Left hindlimb (tissue), 1 donor: ENCODE measurements at regions not wholly inside any gene's neighbourhood (a gene's known extent, or its start where the extent isn't known, plus 50 kb on each side); places are given as distances from the start of the nearest gene placed in this dataset.
"Not testable (repeated sequence)": the region's sequence is repeated elsewhere in the genome, so short reads cannot be mapped to it uniquely, and the experiment has no call there.

ENCODE experiments used
- DNase-seq: peaks from one replicate; pipeline ENCODE4 v3.0.0-alpha.2; 2018

- DNase-seq = no peak
These were observed 176.7 kb downstream of the C16orf95 start for GRCh38 chr16:87140211-87141200.

DNA sequence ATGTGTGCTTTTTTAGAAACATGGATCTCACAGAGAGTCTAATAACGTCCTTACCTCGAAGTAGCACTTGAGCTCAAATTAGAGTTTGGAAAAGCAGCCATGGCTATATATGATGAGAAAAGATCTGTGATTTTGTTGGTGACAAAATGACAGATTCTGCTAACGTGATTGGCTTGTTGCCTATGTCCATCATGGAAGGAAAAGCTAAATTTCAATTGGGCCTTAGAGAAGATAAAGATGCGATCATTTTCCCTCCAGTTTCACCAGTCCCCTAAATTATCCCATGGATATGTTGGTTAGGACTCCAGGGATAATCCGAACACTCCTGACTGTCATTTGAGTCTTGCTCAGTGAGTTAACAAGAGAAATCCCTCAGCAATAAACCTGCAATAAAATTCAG, 175.8 kb downstream of the C16orf95 start:
- DNase-seq = no peak

GRCh38 chr16:87143661-87144121, 173.5 kb downstream of the C16orf95 start:
- DNase-seq = peak; percentile 20

- no peak for DNase-seq
These were observed 173.0 kb downstream of the C16orf95 start for GRCh38 chr16:87144232-87144631.

GRCh38 chr16:87145181-87146176, 171.7 kb downstream of the C16orf95 start:
- DNase-seq = peak; percentile 20

- DNase-seq = peak; percentile 18
These were observed 170.5 kb downstream of the C16orf95 start for GRCh38 chr16:87146676-87147075.

- no peak for DNase-seq
These were observed 168.1 kb downstream of the C16orf95 start for GRCh38 chr16:87149051-87149450.

- DNase-seq = peak; percentile 10
These were observed 166.9 kb downstream of the C16orf95 start for GRCh38 chr16:87150262-87150661.

- DNase-seq = no peak
These were observed 166.4 kb downstream of the C16orf95 start for GRCh38 chr16:87150681-87151280.

GRCh38 chr16:87152221-87152755, 164.9 kb downstream of the C16orf95 start:
- no peak for DNase-seq

- peak; percentile 5 for DNase-seq
These were observed 163.9 kb downstream of the C16orf95 start for GRCh38 chr16:87153326-87153725.

DNA sequence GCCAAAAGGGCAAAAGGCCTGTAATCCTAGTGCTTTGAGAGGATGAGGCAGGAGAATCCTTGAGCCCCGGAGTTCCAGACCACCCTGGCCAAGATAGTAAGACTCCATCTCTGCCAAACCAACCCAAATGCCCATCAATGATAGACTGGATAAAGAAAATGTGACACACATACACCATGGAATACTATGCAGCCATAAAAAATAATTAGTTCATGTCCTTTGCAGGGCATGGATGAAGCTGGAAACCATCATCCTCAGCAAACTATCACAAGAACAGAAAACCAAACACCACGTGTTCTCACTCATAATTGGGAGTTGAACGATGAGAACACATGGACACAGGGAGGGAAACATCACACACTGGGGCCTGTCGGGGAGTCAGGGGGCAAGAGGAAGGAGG, 161.9 kb downstream of the C16orf95 start:
- not testable (repeated sequence) for DNase-seq

- DNase-seq = peak; percentile 13
These were observed 161.0 kb downstream of the C16orf95 start for GRCh38 chr16:87156195-87156594.

DNA sequence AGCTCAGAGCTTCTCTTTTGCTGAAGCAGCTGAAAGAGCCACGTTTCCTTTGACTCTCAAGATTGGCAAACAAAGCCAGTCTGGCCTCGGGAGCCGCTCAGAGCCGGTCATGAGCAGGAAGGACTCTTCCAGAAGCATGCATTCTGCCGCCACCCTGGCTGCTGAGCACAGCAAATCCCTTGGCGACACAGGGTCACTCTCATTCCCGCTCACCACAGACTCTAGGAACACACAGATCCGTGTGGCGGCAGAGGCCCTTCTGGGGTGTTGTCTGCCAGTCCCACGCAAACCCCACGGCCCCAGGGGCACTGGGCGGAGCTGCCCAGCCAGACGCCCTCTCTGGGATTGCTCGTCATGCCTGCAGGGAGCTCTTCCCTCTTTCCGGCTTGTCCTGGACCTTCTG, 157.0 kb downstream of the C16orf95 start:
- peak; percentile 77 for DNase-seq

DNA sequence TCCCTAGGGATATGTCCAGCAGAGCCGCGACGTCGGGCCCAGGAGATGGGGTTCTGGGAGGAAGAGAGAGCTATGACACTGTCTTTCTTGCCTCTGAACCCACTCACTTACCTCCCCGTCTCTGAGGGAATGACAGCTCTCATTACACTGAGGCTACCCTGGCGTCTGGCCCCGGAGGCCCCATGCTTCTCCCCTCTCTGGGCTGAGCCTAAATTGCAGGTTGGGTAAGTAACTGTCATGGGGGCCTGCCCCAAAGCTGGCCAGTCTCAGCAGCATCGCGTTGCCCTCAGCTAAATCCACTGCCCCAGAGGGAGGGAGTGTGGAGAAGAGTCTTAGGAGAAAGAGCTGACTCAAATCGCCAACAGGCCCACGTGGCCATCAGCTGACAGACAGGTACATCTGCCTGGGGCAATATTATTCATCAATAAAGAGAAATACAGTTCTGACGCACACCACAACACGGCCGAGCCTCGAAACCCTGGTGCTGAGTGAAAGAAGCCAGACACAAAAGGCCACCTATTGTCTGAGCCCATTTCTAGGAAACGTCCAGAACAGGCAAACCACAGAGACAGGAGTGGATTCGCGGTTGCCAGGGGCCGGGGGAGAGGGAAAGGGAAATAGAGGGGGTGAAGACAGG, 156.4 kb downstream of the C16orf95 start:
- peak; percentile 75 for DNase-seq

DNA sequence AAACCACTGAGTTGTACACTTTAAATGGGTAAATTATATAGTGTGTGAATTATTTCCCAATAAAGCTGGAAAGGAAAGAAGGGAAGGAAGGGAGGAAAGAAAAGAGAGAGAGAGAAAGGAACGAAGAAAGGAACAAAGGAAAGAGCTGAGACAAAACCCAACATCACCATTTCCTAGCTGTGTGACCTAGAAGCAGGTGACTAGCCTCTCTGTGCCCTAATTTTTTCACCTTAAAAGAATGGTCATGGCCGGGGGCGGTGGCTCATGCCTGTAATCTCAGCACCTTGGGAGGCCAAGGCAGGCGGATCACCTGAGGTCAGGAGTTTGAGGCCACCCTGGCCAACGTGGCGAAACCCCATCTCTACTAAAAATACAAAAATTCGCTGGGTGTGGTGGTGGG, 155.8 kb downstream of the C16orf95 start:
- peak; percentile 3 for DNase-seq

DNA sequence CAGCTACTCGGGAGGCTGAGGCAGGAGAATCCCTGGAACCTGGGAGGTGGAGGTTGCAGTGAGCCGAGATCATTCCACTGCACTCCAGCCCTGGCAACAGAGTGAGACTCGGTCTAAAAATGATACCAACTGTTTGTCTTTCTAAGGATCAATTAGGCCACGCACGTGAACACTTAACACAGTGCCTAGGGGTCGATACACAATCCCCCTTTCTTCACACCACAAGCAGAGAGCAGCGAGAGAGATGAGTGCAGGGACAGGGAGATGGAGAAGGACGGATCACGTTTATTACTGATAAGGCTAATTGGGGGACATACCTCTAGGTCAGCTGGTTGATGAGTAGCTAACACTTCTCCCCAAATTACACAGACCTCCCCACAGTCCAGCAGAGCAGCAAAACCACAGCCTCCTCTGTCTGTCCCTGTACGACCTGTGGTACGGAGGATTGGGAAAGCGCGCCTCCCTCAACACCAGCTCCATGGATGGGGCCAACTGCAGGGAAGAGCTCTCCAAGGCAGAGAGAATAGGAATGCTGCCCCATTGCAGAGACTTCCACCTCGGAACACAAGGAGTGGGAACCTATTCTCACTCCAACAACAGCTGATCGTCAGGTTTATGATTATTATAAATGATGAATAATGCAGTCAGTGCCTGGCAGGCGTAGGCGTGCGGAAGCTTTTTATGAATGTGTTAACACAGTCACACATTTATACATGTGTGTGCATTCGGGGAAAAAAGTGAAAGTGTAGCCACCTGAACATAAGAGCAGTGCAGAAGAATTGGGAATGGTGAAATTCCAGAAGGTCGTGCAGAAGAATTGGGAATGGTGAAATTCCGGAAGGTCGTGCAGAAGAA, 155.1 kb downstream of the C16orf95 start:
- DNase-seq = peak; percentile 27

GRCh38 chr16:87162799-87163198, 154.4 kb downstream of the C16orf95 start:
- DNase-seq = not testable (repeated sequence)

- no peak for DNase-seq
These were observed 153.6 kb downstream of the C16orf95 start for GRCh38 chr16:87163637-87164036.

- DNase-seq = peak; percentile 9
These were observed 152.0 kb downstream of the C16orf95 start for GRCh38 chr16:87165151-87165550.

DNA sequence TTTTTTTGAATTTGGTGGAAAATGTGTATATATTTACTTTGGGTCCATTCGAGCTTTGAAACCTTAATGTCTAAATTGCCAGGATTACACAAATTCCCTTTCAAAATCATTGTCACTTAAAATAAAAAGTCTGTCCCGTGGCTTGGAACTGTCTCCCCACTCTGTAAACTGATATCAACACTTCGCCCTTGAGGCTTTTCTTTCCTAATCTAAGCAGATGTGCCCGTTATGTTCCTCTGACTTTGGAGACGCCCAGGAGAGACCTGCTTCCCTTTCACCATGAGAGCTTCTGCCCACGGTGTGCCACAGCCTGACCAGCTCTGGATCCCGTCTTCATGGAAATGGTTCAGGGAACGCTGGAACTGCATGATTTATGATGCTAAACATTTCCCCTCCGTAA, 151.3 kb downstream of the C16orf95 start:
- DNase-seq = no peak
